WTC11 (cell line): ENCODE measurements at regions not wholly inside any gene's neighbourhood (a gene's known extent, or its start where the extent isn't known, plus 50 kb on each side); places are given as distances from the start of the nearest gene placed in this dataset.

Source experiments
- ATAC-seq: fragments of 200-7000 bp; cut with Tn5 transposase; 2 replicates; pipeline ENCODE4 v1.10.0; 2021; ENCODE audit warnings: mild to moderate bottlenecking, moderate library complexity
- CTCF ChIA-PET: fragments of 300-600 bp; sonication (Branson Sonifier 250); formaldehyde crosslinking; loops from one replicate; lab custom pipeline; 2021; ENCODE audit warnings: antibody characterized with exemption; lab: Charles Lee
- POLR2A ChIA-PET: fragments of 350-600 bp; sonication (Branson Sonifier 250); formaldehyde crosslinking; loops from one replicate; lab custom pipeline; 2021; ENCODE audit warnings: antibody characterized with exemption; lab: Charles Lee
- DNase-seq: peaks from one replicate; pipeline ENCODE4 v3.0.0; 2021; ENCODE audit warnings: low spot score
- H3K27ac Mint-ChIP-seq: 2 replicates; pipeline ENCODE4 v1.8.0; 2021; ENCODE audit warnings: mixed read lengths
- H3K27me3 Mint-ChIP-seq: 2 replicates; pipeline ENCODE4 v1.8.0; 2021; ENCODE audit warnings: low read depth, mild to moderate bottlenecking, moderate library complexity, mixed read lengths
- H3K36me3 Mint-ChIP-seq: 2 replicates; pipeline ENCODE4 v1.8.0; 2021; ENCODE audit warnings: mixed read lengths
- H3K4me1 Mint-ChIP-seq: 2 replicates; pipeline ENCODE4 v1.8.0; 2022; ENCODE audit warnings: mixed read lengths
- H3K4me3 Mint-ChIP-seq: 2 replicates; pipeline ENCODE4 v1.8.0; 2021; ENCODE audit warnings: mild to moderate bottlenecking, moderate library complexity, mixed read lengths
- H3K9me3 Mint-ChIP-seq: 2 replicates; pipeline ENCODE4 v1.8.0; 2021; ENCODE audit warnings: mixed read lengths
- ATF1 ChIP-seq: sonication (generic); formaldehyde crosslinking; IDR thresholded peaks from 2 replicates; pipeline ENCODE4 v1.8.1; 2023; ENCODE audit warnings: mild to moderate bottlenecking, moderate library complexity, missing genetic modification reagents
- CBFB ChIP-seq: sonication (generic); formaldehyde crosslinking; IDR thresholded peaks from 2 replicates; pipeline ENCODE4 v1.8.1; 2022; ENCODE audit warnings: mild to moderate bottlenecking, low read depth, missing genetic modification reagents
- E2F1 ChIP-seq: sonication (generic); formaldehyde crosslinking; IDR thresholded peaks from 2 replicates; pipeline ENCODE4 v1.8.0; 2022; ENCODE audit warnings: mild to moderate bottlenecking, missing genetic modification reagents
- E2F4 ChIP-seq: sonication (generic); formaldehyde crosslinking; IDR thresholded peaks from 2 replicates; pipeline ENCODE4 v1.8.1; 2022; ENCODE audit warnings: low read depth, mild to moderate bottlenecking, moderate library complexity, missing genetic modification reagents, borderline replicate concordance
- E2F5 ChIP-seq: sonication (generic); formaldehyde crosslinking; IDR thresholded peaks from 2 replicates; pipeline ENCODE4 v1.8.1; 2022; ENCODE audit warnings: mild to moderate bottlenecking, moderate library complexity, missing genetic modification reagents
- FOXJ3 ChIP-seq: sonication (generic); formaldehyde crosslinking; IDR thresholded peaks from 2 replicates; pipeline ENCODE4 v1.9.0; 2021; ENCODE audit warnings: missing genetic modification reagents, mild to moderate bottlenecking, borderline replicate concordance
- FOXP4 ChIP-seq: sonication (generic); formaldehyde crosslinking; IDR thresholded peaks from 2 replicates; pipeline ENCODE4 v1.8.0; 2022; ENCODE audit warnings: mild to moderate bottlenecking, missing genetic modification reagents
- JAZF1 ChIP-seq: fragments of 250-450 bp; sonication (Bioruptor Pico); IDR thresholded peaks from 2 replicates; pipeline ENCODE4 v1.9.0; 2021; ENCODE audit warnings: moderate library complexity, mild to moderate bottlenecking, inconsistent platforms
- JUN ChIP-seq: sonication (generic); formaldehyde crosslinking; IDR thresholded peaks from 2 replicates; pipeline ENCODE4 v1.8.0; 2023; ENCODE audit warnings: mild to moderate bottlenecking, missing genetic modification reagents
- MAX ChIP-seq: sonication (generic); formaldehyde crosslinking; IDR thresholded peaks from 2 replicates; pipeline ENCODE4 v1.8.0; 2022; ENCODE audit warnings: mild to moderate bottlenecking, missing genetic modification reagents
- NFYB ChIP-seq: sonication (generic); formaldehyde crosslinking; conservative IDR thresholded peaks from 2 replicates; pipeline ENCODE4 v1.8.0; 2022; ENCODE audit warnings: low read depth, missing genetic modification reagents
- SP1 ChIP-seq: sonication (generic); formaldehyde crosslinking; conservative IDR thresholded peaks from 2 replicates; pipeline ENCODE4 v1.8.1; 2022; ENCODE audit warnings: missing genetic modification reagents
- ZBTB21 ChIP-seq: sonication (generic); formaldehyde crosslinking; IDR thresholded peaks from 2 replicates; pipeline ENCODE4 v1.8.1; 2023; ENCODE audit warnings: mild to moderate bottlenecking, missing genetic modification reagents, borderline replicate concordance
- ZNF263 ChIP-seq: sonication (generic); formaldehyde crosslinking; IDR thresholded peaks from 2 replicates; pipeline ENCODE4 v1.8.1; 2022; ENCODE audit warnings: low read depth, mild to moderate bottlenecking, moderate library complexity, missing genetic modification reagents
- TF ChIP-seq, protein P1 (sequence below): fragments of 250-450 bp; sonication (Bioruptor Pico); conservative IDR thresholded peaks from 2 replicates; pipeline ENCODE4 v1.9.0; 2021; ENCODE audit warnings: mild to moderate bottlenecking
- TF ChIP-seq, protein P2 (sequence below): sonication (generic); formaldehyde crosslinking; IDR thresholded peaks from 2 replicates; pipeline ENCODE4 v1.8.0; 2022; ENCODE audit warnings: mild to moderate bottlenecking, missing genetic modification reagents
- TF ChIP-seq, protein P3 (sequence below): sonication (generic); formaldehyde crosslinking; conservative IDR thresholded peaks from 2 replicates; pipeline ENCODE4 v1.8.1; 2023; ENCODE audit warnings: mild to moderate bottlenecking, low read depth, missing genetic modification reagents, moderate library complexity
- TF ChIP-seq, protein P4 (sequence below): fragments of 200-600 bp; IDR thresholded peaks from 2 replicates; pipeline ENCODE4 v1.8.0; 2022; ENCODE audit warnings: antibody characterized with exemption

GRCh38 chr4:177960566-177960965 lies 518.3 kb upstream of the AGA start:
- Mint-ChIP-seq H3K9me3 (no peaks in the 10 kb centered on the region), H3K27me3 (no peaks in the 10 kb centered on the region), H3K36me3 (no peaks in the 10 kb centered on the region; the same call in 1 of the 2 replicates), H3K27ac (no peak overlapping the region), H3K4me3 (no peak overlapping the region), H3K4me1 (peaks cover 10% of the 10 kb centered on the region)
- ChIA-PET POLR2A (no interaction called here), CTCF (no interaction called here)
- ATAC-seq (no peak), DNase-seq (no peak)
- TF ChIP-seq FOXP4 (CRISPR knock-in tag) (no peak), JUN (CRISPR knock-in tag) (no peak), E2F5 (CRISPR knock-in tag) (no peak), E2F4 (CRISPR knock-in tag) (no peak), MAX (CRISPR knock-in tag) (no peak), ZNF263 (CRISPR knock-in tag) (no peak), FOXJ3 (CRISPR knock-in tag) (no peak), NFYB (no peak)
- TF ChIP-seq, protein P1, sequence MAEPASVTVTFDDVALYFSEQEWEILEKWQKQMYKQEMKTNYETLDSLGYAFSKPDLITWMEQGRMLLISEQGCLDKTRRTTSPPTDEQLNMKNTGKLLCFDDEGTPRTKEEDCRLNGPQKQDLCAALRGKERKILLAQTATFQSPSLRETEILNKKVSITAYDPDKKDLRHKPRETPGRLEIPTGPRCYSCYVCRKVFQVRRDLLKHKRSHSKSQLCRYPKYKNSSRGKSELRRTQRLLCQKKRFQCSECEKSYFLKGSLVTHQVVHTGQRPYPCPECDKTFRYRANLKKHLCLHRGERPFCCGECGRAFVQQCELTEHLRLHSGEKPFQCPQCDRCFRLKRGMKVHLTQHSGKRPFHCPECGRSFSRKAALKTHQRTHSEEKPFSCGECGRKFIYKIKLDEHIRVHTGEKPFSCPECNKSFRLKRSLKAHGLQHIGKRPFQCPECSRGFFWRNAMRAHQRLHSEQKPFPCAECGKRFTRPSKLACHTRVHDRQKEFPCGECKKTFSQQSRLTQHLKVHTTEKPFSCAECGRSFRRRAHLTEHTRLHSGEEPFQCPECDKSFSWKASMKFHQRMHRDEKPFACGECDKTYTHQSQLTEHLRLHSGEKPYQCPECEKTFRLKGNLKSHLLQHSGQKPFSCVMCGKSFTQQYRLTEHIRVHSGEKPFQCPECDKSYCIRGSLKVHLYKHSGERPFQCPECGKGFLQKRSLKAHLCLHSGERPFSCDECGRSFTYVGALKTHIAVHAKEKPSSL (CRISPR knock-in tag) = no peak

DNA sequence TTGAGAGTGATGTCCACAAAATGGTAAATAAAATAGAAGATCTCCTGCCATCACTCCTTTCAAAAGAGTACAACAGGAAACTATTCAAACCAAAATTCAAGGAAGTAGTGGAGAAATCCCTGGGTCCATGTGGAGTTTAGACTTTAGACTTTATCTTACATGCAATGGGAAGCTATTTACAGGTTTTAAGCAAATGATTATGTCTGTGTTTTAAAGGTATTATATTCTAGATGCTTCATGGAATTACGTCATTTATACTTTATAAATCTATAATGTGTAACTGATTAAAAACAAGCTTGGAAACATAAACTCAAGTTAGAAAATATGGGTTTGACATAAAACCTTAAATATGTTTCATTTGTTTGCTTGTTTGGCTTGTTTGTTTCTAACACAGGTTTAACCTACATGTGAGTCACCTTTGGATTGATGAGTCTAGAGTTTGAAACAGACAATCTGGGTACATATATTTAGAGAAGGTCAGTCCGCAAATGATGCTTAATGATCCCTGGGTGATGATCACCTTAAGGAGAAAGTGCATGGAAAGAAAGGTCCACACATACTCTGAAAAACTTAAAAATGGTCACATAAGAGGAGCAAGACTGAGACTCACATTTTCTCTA lies 519.6 kb upstream of the AGA start:
- H3K27ac Mint-ChIP-seq = no peak overlapping the region
- H3K36me3 Mint-ChIP-seq = no peaks in the 10 kb centered on the region
- H3K9me3 Mint-ChIP-seq = no peaks in the 10 kb centered on the region
- CTCF ChIA-PET = no interaction called here
- H3K4me1 Mint-ChIP-seq = peaks cover 10% of the 10 kb centered on the region
- POLR2A ChIA-PET = interaction anchor here (0.6 kb wide), 1 partner anchor 796 kb away, joined by 3 read pairs; no protein-coding TSS in a partner anchor
- no peak for ATAC-seq
- H3K4me3 Mint-ChIP-seq = no peak overlapping the region
- DNase-seq = no peak
- no peaks in the 10 kb centered on the region for H3K27me3 Mint-ChIP-seq
- TF ChIP-seq, protein P2, sequence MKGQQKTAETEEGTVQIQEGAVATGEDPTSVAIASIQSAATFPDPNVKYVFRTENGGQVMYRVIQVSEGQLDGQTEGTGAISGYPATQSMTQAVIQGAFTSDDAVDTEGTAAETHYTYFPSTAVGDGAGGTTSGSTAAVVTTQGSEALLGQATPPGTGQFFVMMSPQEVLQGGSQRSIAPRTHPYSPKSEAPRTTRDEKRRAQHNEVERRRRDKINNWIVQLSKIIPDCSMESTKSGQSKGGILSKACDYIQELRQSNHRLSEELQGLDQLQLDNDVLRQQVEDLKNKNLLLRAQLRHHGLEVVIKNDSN (CRISPR knock-in tag) = no peak
- TF ChIP-seq, protein P3, sequence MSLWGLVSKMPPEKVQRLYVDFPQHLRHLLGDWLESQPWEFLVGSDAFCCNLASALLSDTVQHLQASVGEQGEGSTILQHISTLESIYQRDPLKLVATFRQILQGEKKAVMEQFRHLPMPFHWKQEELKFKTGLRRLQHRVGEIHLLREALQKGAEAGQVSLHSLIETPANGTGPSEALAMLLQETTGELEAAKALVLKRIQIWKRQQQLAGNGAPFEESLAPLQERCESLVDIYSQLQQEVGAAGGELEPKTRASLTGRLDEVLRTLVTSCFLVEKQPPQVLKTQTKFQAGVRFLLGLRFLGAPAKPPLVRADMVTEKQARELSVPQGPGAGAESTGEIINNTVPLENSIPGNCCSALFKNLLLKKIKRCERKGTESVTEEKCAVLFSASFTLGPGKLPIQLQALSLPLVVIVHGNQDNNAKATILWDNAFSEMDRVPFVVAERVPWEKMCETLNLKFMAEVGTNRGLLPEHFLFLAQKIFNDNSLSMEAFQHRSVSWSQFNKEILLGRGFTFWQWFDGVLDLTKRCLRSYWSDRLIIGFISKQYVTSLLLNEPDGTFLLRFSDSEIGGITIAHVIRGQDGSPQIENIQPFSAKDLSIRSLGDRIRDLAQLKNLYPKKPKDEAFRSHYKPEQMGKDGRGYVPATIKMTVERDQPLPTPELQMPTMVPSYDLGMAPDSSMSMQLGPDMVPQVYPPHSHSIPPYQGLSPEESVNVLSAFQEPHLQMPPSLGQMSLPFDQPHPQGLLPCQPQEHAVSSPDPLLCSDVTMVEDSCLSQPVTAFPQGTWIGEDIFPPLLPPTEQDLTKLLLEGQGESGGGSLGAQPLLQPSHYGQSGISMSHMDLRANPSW (CRISPR knock-in tag) = no peak
- TF ChIP-seq SP1 (CRISPR knock-in tag) = no peak
- TF ChIP-seq NFYB = no peak
- TF ChIP-seq JAZF1 (CRISPR knock-in tag) = no peak
- no peak for TF ChIP-seq E2F1 (CRISPR knock-in tag)
- no peak for TF ChIP-seq ATF1 (CRISPR knock-in tag)
- TF ChIP-seq CBFB = no peak
- TF ChIP-seq ZBTB21 (CRISPR knock-in tag) = no peak
- TF ChIP-seq, protein P4, sequence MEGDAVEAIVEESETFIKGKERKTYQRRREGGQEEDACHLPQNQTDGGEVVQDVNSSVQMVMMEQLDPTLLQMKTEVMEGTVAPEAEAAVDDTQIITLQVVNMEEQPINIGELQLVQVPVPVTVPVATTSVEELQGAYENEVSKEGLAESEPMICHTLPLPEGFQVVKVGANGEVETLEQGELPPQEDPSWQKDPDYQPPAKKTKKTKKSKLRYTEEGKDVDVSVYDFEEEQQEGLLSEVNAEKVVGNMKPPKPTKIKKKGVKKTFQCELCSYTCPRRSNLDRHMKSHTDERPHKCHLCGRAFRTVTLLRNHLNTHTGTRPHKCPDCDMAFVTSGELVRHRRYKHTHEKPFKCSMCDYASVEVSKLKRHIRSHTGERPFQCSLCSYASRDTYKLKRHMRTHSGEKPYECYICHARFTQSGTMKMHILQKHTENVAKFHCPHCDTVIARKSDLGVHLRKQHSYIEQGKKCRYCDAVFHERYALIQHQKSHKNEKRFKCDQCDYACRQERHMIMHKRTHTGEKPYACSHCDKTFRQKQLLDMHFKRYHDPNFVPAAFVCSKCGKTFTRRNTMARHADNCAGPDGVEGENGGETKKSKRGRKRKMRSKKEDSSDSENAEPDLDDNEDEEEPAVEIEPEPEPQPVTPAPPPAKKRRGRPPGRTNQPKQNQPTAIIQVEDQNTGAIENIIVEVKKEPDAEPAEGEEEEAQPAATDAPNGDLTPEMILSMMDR = no peak
